MM.1S (cell line): ENCODE measurements at regions not wholly inside any gene's neighbourhood (a gene's known extent, or its start where the extent isn't known, plus 50 kb on each side); places are given as distances from the start of the nearest gene placed in this dataset.

Source experiments
- DNase-seq: peaks from one replicate; pipeline ENCODE4 v3.0.0-alpha.2; 2015
- H2AFZ ChIP-seq: fragments of 300-600 bp; sonication (generic); 2 replicates; pipeline ENCODE4 v1.6.0; 2016; ENCODE audit warnings: antibody characterized with exemption, low read length
- H3F3A ChIP-seq: fragments of 300-600 bp; sonication (generic); 2 replicates; pipeline ENCODE4 v1.6.1; 2016; ENCODE audit warnings: mild to moderate bottlenecking, antibody characterized with exemption, low read length, moderate library complexity, mixed read lengths; ENCODE audit not compliant: insufficient read depth
- H3K27ac ChIP-seq: fragments of 300-600 bp; sonication (generic); 2 replicates; pipeline ENCODE4 v1.5.1; 2016; ENCODE audit warnings: mild to moderate bottlenecking, low read length
- H3K27me3 ChIP-seq: fragments of 300-600 bp; sonication (generic); replicated peaks from 2 replicates; pipeline ENCODE4 v1.6.0; 2016; ENCODE audit warnings: low read length; ENCODE audit not compliant: insufficient read depth
- H3K36me3 ChIP-seq: fragments of 300-600 bp; sonication (generic); replicated peaks from 2 replicates; pipeline ENCODE4 v1.6.1; 2016; ENCODE audit warnings: mild to moderate bottlenecking, low read length, mixed read lengths; ENCODE audit not compliant: insufficient read depth
- H3K4me1 ChIP-seq: fragments of 300-600 bp; sonication (generic); 2 replicates; pipeline ENCODE4 v1.6.1; 2016; ENCODE audit warnings: low read length, mixed read lengths
- H3K4me2 ChIP-seq: fragments of 300-600 bp; sonication (generic); 2 replicates; pipeline ENCODE4 v1.6.0; 2016; ENCODE audit warnings: low read depth, low read length
- H3K4me3 ChIP-seq: fragments of 300-600 bp; sonication (generic); 2 replicates; pipeline ENCODE4 v1.5.1; 2016; ENCODE audit warnings: low read length, mixed read lengths
- H3K79me2 ChIP-seq: fragments of 300-600 bp; sonication (generic); 2 replicates; pipeline ENCODE4 v1.6.1; 2016; ENCODE audit warnings: mixed run types, low read length, mixed read lengths
- H3K9ac ChIP-seq: fragments of 300-600 bp; sonication (generic); 2 replicates; pipeline ENCODE4 v1.6.1; 2016; ENCODE audit warnings: low read length, mixed read lengths
- H3K9me2 ChIP-seq: fragments of 300-600 bp; sonication (generic); replicated peaks from 2 replicates; pipeline ENCODE4 v1.6.1; 2016; ENCODE audit warnings: mild to moderate bottlenecking, low read length, mixed read lengths; ENCODE audit not compliant: insufficient read depth
- H3K9me3 ChIP-seq: fragments of 300-600 bp; sonication (generic); replicated peaks from 2 replicates; pipeline ENCODE4 v1.6.1; 2016; ENCODE audit warnings: mild to moderate bottlenecking, low read length, mixed read lengths; ENCODE audit not compliant: insufficient read depth
- H4K20me1 ChIP-seq: fragments of 300-600 bp; sonication (generic); 2 replicates; pipeline ENCODE4 v1.6.1; 2016; ENCODE audit warnings: mild to moderate bottlenecking, low read length, moderate library complexity, mixed read lengths; ENCODE audit not compliant: insufficient read depth
- CTCF ChIP-seq: fragments of 300-600 bp; sonication (generic); IDR thresholded peaks from 2 replicates; pipeline ENCODE4 v1.5.1; 2016; ENCODE audit warnings: antibody characterized with exemption, low read length, mixed read lengths
- EZH2 ChIP-seq: fragments of 300-600 bp; sonication (generic); optimal IDR thresholded peaks from 2 replicates; pipeline ENCODE3; 2017; ENCODE audit warnings: low read depth, mild to moderate bottlenecking, antibody characterized with exemption, low read length, mixed read lengths
- EZH2phosphoT487 ChIP-seq: fragments of 300-600 bp; sonication (generic); IDR thresholded peaks from 2 replicates; pipeline ENCODE4 v1.6.1; 2018; ENCODE audit warnings: antibody characterized with exemption, low read length

DNA sequence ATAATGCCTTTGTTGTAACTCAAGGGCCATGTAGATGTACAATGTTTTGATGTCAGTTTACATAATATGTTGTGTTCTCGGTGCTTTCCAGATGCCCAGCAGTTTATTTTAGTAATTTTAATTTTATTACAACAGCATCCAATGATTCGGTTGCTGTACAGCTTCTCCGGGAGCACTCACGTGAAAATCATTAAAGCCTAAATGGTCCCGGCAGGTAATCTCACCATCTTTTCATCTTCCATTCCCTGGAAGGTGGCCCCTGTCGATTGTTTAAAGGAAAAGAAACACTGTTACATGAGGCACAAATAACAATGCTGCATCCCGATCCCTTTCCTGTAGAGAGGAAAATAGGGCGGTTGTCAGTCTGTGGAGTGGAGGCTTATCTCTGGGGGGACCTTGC lies 498.1 kb downstream of the SLC4A3 start:
- Histone ChIP-seq H3F3A (no peaks in the 10 kb centered on the region), H3K4me1 (no peaks in the 10 kb centered on the region), H3K9me3 (no peaks in the 10 kb centered on the region), H3K27ac (no peak overlapping the region), H3K79me2 (no peaks in the 10 kb centered on the region), H3K4me3 (no peak overlapping the region), H3K9me2 (no peaks in the 10 kb centered on the region), H3K27me3 (no peaks in the 10 kb centered on the region), H4K20me1 (no peaks in the 10 kb centered on the region), H3K4me2 (no peak overlapping the region), H3K9ac (no peak overlapping the region), H3K36me3 (no peaks in the 10 kb centered on the region), H2AFZ (no peak overlapping the region)
- TF ChIP-seq EZH2 (no peak), EZH2phosphoT487 (no peak), CTCF (no peak)
- DNase-seq: no peak

- Histone ChIP-seq H3K4me3 (no peak overlapping the region), H3K36me3 (no peaks in the 10 kb centered on the region), H2AFZ (no peak overlapping the region), H3K79me2 (no peaks in the 10 kb centered on the region), H3K9ac (no peak overlapping the region), H3K9me2 (no peaks in the 10 kb centered on the region), H4K20me1 (no peaks in the 10 kb centered on the region), H3K4me2 (no peak overlapping the region), H3K4me1 (no peaks in the 10 kb centered on the region), H3K9me3 (no peaks in the 10 kb centered on the region), H3K27me3 (no peaks in the 10 kb centered on the region), H3F3A (no peaks in the 10 kb centered on the region), H3K27ac (no peak overlapping the region)
- no peak for DNase-seq
- TF ChIP-seq EZH2phosphoT487 (no peak), EZH2 (no peak), CTCF (no peak)
These were observed 499.9 kb downstream of the SLC4A3 start for GRCh38 chr2:220127311-220127710.

DNA sequence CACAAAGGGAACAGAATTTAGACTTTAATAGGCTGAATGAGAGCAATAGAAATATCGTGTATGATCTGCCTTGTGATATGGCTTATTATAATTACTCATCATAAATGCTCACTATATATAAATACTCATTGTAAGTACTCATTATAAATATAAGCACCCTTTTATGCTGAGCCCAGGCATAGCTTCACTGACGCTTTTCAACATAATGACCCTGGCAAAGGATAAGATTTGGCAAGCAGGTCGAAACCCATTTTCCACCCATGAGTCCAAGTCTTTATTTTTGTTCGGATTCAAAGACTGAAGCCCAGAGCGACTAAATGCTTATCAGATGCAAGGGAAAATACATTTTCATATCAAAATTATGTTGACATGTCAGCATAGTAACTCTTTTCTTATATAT lies 500.4 kb downstream of the SLC4A3 start:
- H2AFZ ChIP-seq: no peak overlapping the region
- H3K9me3 ChIP-seq: no peaks in the 10 kb centered on the region
- H3K4me2 ChIP-seq: no peak overlapping the region
- no peaks in the 10 kb centered on the region for H3K79me2 ChIP-seq
- no peaks in the 10 kb centered on the region for H3F3A ChIP-seq
- H3K27ac ChIP-seq: no peak overlapping the region
- DNase-seq: no peak
- H3K27me3 ChIP-seq: no peaks in the 10 kb centered on the region
- no peak overlapping the region for H3K9ac ChIP-seq
- TF ChIP-seq CTCF (no peak), EZH2phosphoT487 (no peak), EZH2 (no peak)
- H3K36me3 ChIP-seq: no peaks in the 10 kb centered on the region
- no peak overlapping the region for H3K4me3 ChIP-seq
- no peaks in the 10 kb centered on the region for H4K20me1 ChIP-seq
- H3K4me1 ChIP-seq: no peaks in the 10 kb centered on the region
- no peaks in the 10 kb centered on the region for H3K9me2 ChIP-seq

- Histone ChIP-seq H3K27me3 (no peaks in the 10 kb centered on the region), H2AFZ (no peak overlapping the region), H3K9me3 (no peaks in the 10 kb centered on the region), H3K4me1 (no peaks in the 10 kb centered on the region), H3K79me2 (no peaks in the 10 kb centered on the region), H3F3A (no peaks in the 10 kb centered on the region), H3K9me2 (no peaks in the 10 kb centered on the region), H3K4me3 (no peak overlapping the region), H3K9ac (no peak overlapping the region), H3K4me2 (no peak overlapping the region), H3K27ac (no peak overlapping the region), H3K36me3 (no peaks in the 10 kb centered on the region), H4K20me1 (no peaks in the 10 kb centered on the region)
- TF ChIP-seq CTCF (no peak), EZH2phosphoT487 (no peak), EZH2 (no peak)
- no peak for DNase-seq
These were observed 502.0 kb downstream of the SLC4A3 start for GRCh38 chr2:220129391-220129790.
